Neural cell (in vitro differentiated cells): ENCODE measurements at regions not wholly inside any gene's neighbourhood (a gene's known extent, or its start where the extent isn't known, plus 50 kb on each side); places are given as distances from the start of the nearest gene placed in this dataset.

Experiments
- H2AFZ ChIP-seq: fragments of 200-600, 300-800 bp; sonication (generic), shearing (Covaris generic); 2 replicates; pipeline ENCODE4 v1.6.0; 2014; ENCODE audit warnings: low read depth, mild to moderate bottlenecking, antibody characterized with exemption, low read length, moderate library complexity
- H3F3A ChIP-seq: fragments of 200-600 bp; shearing (Covaris generic); 2 replicates; pipeline ENCODE4 v1.6.1; 2016; ENCODE audit warnings: mild to moderate bottlenecking, moderate library complexity, mixed read lengths, antibody characterized with exemption, low read length; ENCODE audit not compliant: insufficient read depth, poor library complexity, severe bottlenecking
- H3K27ac ChIP-seq: fragments of 200-600, 300-800 bp; sonication (generic), shearing (Covaris generic); 2 replicates; pipeline ENCODE4 v1.5.1; 2014; ENCODE audit warnings: mild to moderate bottlenecking, low read length, moderate library complexity
- H3K27me3 ChIP-seq: fragments of 300-800, 200-600 bp; sonication (generic), shearing (Covaris generic); 2 replicates; pipeline ENCODE4 v1.6.0; 2014; ENCODE audit warnings: mild to moderate bottlenecking, low read depth, low read length, moderate library complexity; ENCODE audit not compliant: insufficient read depth
- H3K36me3 ChIP-seq: fragments of 300-800, 200-600 bp; sonication (generic), shearing (Covaris generic); 2 replicates; pipeline ENCODE4 v1.5.1; 2014; ENCODE audit warnings: mild to moderate bottlenecking, antibody characterized with exemption, low read length, moderate library complexity; ENCODE audit not compliant: insufficient read depth
- H3K4me2 ChIP-seq: fragments of 300-800, 200-600 bp; sonication (generic), shearing (Covaris generic); 2 replicates; pipeline ENCODE4 v1.6.0; 2014; ENCODE audit warnings: mild to moderate bottlenecking, low read length
- H3K4me3 ChIP-seq: fragments of 300-800, 200-600 bp; sonication (generic), shearing (Covaris generic); 2 replicates; pipeline ENCODE4 v1.5.1; 2014; ENCODE audit warnings: mild to moderate bottlenecking, low read length, moderate library complexity
- H3K79me2 ChIP-seq: fragments of 200-600 bp; shearing (Covaris generic); replicated peaks from 2 replicates; pipeline ENCODE4 v1.6.0; 2014; ENCODE audit warnings: mild to moderate bottlenecking, low read length, moderate library complexity; ENCODE audit not compliant: insufficient read depth
- H3K9ac ChIP-seq: fragments of 300-800, 200-600 bp; sonication (generic), shearing (Covaris generic); 2 replicates; pipeline ENCODE4 v1.6.1; 2016; ENCODE audit warnings: mild to moderate bottlenecking, low read length, mixed read lengths
- H3K9me2 ChIP-seq: fragments of 200-600 bp; shearing (Covaris generic); 2 replicates; pipeline ENCODE4 v1.6.1; 2016; ENCODE audit warnings: mild to moderate bottlenecking, low read length, mixed read lengths; ENCODE audit not compliant: insufficient read depth
- H3K9me3 ChIP-seq: fragments of 200-600, 300-800 bp; sonication (generic), shearing (Covaris generic); 2 replicates; pipeline ENCODE4 v1.6.1; 2016; ENCODE audit warnings: mild to moderate bottlenecking, mixed run types, low read length, moderate library complexity, mixed read lengths
- H4K20me1 ChIP-seq: fragments of 200-600 bp; shearing (Covaris generic); 2 replicates; pipeline ENCODE4 v1.6.1; 2016; ENCODE audit warnings: mild to moderate bottlenecking, mixed run types; ENCODE audit not compliant: insufficient read depth
- EP300 ChIP-seq: fragments of 450-650 bp; conservative IDR thresholded peaks from 2 replicates; pipeline ENCODE4 v1.6.1; 2014; ENCODE audit warnings: antibody characterized with exemption, mild to moderate bottlenecking, moderate library complexity; ENCODE audit not compliant: poor library complexity, severe bottlenecking
- EZH2 ChIP-seq: fragments of 200-600, 300-800 bp; shearing (Covaris generic), sonication (generic); IDR thresholded peaks from 2 replicates; pipeline ENCODE4 v1.6.1; 2014; ENCODE audit warnings: antibody characterized with exemption, low read length, borderline replicate concordance, mild to moderate bottlenecking; ENCODE audit not compliant: insufficient read depth, poor library complexity, severe bottlenecking
- MXI1 ChIP-seq: fragments of 450-650 bp; conservative IDR thresholded peaks from 2 replicates; pipeline ENCODE4 v1.6.1; 2014; ENCODE audit warnings: antibody characterized with exemption, mild to moderate bottlenecking; ENCODE audit not compliant: poor library complexity, severe bottlenecking
- POLR2AphosphoS5 ChIP-seq: IDR thresholded peaks from 2 replicates; pipeline ENCODE4 v1.6.1; 2012
- RAD21 ChIP-seq: fragments of 450-650 bp; conservative IDR thresholded peaks from 2 replicates; pipeline ENCODE4 v1.6.1; 2014; ENCODE audit warnings: antibody characterized with exemption, mild to moderate bottlenecking, moderate library complexity
- REST ChIP-seq: IDR thresholded peaks from 2 replicates; pipeline ENCODE4 v1.6.1; 2012; ENCODE audit warnings: borderline replicate concordance
- SMC3 ChIP-seq: fragments of 450-650 bp; conservative IDR thresholded peaks from 2 replicates; pipeline ENCODE4 v1.6.1; 2014; ENCODE audit warnings: antibody characterized with exemption, mild to moderate bottlenecking, moderate library complexity; ENCODE audit not compliant: poor library complexity
- TAF1 ChIP-seq: IDR thresholded peaks from 2 replicates; pipeline ENCODE4 v1.6.1; 2012; ENCODE audit warnings: low read depth
- TF ChIP-seq, protein P1 (sequence below): fragments of 450-650 bp; IDR thresholded peaks from 2 replicates; pipeline ENCODE4 v1.5.1; 2014; ENCODE audit warnings: antibody characterized with exemption, mild to moderate bottlenecking, moderate library complexity; ENCODE audit not compliant: poor library complexity, severe bottlenecking

DNA sequence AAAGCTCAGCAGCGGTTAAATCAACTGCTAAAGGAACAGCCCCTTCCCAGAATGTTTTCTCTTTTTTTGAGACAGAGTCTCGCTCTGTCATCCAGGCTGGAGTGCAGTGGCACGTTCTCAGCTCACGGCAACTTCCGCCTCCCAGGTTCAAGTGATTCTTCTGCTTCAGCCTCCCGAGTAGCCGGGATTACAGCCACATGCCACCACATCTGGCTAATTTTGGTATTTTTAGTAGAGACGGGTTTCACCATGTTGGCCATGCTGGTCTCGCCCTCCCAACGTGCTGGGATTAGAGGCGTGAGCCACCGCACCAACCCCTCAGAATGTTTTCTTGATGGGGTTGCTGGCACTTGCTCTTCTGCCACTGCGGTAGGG, 59.8 kb upstream of the IL6 start:
- Histone ChIP-seq H3K9ac (no peak overlapping the region), H3F3A (no peaks in the 10 kb centered on the region), H3K36me3 (no peaks in the 10 kb centered on the region), H3K4me3 (no peak overlapping the region), H4K20me1 (no peaks in the 10 kb centered on the region), H3K27ac (no peak overlapping the region), H2AFZ (no peak overlapping the region), H3K4me2 (no peak overlapping the region), H3K9me2 (no peaks in the 10 kb centered on the region), H3K9me3 (no peaks in the 10 kb centered on the region), H3K27me3 (no peaks in the 10 kb centered on the region), H3K79me2 (no peaks in the 10 kb centered on the region)
- TF ChIP-seq EZH2 (no peak), SMC3 (no peak), REST (no peak), POLR2AphosphoS5 (no peak), RAD21 (no peak), EP300 (no peak), MXI1 (no peak), TAF1 (no peak)
- TF ChIP-seq, protein P1, sequence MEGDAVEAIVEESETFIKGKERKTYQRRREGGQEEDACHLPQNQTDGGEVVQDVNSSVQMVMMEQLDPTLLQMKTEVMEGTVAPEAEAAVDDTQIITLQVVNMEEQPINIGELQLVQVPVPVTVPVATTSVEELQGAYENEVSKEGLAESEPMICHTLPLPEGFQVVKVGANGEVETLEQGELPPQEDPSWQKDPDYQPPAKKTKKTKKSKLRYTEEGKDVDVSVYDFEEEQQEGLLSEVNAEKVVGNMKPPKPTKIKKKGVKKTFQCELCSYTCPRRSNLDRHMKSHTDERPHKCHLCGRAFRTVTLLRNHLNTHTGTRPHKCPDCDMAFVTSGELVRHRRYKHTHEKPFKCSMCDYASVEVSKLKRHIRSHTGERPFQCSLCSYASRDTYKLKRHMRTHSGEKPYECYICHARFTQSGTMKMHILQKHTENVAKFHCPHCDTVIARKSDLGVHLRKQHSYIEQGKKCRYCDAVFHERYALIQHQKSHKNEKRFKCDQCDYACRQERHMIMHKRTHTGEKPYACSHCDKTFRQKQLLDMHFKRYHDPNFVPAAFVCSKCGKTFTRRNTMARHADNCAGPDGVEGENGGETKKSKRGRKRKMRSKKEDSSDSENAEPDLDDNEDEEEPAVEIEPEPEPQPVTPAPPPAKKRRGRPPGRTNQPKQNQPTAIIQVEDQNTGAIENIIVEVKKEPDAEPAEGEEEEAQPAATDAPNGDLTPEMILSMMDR: no peak

- Histone ChIP-seq H4K20me1 (no peaks in the 10 kb centered on the region), H3K9ac (no peak overlapping the region), H3F3A (no peaks in the 10 kb centered on the region), H3K9me2 (no peaks in the 10 kb centered on the region), H3K4me3 (no peak overlapping the region), H2AFZ (no peak overlapping the region), H3K36me3 (no peaks in the 10 kb centered on the region), H3K27me3 (no peaks in the 10 kb centered on the region), H3K79me2 (no peaks in the 10 kb centered on the region), H3K4me2 (no peak overlapping the region), H3K27ac (no peak overlapping the region), H3K9me3 (no peaks in the 10 kb centered on the region)
- no peak for TF ChIP-seq POLR2AphosphoS5
- TF ChIP-seq MXI1: no peak
- TF ChIP-seq TAF1: no peak
- TF ChIP-seq REST: no peak
- no peak for TF ChIP-seq RAD21
- TF ChIP-seq SMC3: no peak
- no peak for TF ChIP-seq EZH2
- TF ChIP-seq, protein P1: no peak
- no peak for TF ChIP-seq EP300
Measured at GRCh38 chr7:22666732-22667131, 60.3 kb upstream of the IL6 start.
